ENCODE measurements at regions not wholly inside any gene's neighbourhood (a gene's known extent, or its start where the extent isn't known, plus 50 kb on each side); places are given as distances from the start of the nearest gene placed in this dataset.
"Not testable (repeated sequence)": the region's sequence is repeated elsewhere in the genome, so short reads cannot be mapped to it uniquely, and the experiment has no call there.

DNA sequence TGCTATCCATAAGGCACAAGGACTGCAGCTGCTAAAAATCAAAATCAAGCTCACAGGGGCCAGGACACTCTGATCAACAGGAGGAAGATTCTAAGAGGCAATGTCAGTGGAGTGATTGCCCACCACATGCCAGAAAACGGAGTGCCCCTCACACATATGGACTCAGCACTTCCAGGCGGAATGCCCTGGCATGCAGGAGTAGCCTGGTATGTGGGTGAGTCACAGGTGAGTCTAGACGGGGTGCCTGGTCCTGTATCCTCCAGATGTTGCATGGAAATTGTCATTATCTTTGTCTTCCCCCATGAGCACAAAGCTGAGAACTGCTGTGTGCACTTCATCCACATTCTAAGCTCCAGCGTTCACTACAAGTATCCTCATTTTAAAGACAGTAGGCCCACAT is 129.2 kb upstream of the FOXD4L5 start:
- TF ChIP-seq, protein P1, sequence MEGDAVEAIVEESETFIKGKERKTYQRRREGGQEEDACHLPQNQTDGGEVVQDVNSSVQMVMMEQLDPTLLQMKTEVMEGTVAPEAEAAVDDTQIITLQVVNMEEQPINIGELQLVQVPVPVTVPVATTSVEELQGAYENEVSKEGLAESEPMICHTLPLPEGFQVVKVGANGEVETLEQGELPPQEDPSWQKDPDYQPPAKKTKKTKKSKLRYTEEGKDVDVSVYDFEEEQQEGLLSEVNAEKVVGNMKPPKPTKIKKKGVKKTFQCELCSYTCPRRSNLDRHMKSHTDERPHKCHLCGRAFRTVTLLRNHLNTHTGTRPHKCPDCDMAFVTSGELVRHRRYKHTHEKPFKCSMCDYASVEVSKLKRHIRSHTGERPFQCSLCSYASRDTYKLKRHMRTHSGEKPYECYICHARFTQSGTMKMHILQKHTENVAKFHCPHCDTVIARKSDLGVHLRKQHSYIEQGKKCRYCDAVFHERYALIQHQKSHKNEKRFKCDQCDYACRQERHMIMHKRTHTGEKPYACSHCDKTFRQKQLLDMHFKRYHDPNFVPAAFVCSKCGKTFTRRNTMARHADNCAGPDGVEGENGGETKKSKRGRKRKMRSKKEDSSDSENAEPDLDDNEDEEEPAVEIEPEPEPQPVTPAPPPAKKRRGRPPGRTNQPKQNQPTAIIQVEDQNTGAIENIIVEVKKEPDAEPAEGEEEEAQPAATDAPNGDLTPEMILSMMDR (IDR thresholded peaks at IDR 0.05; ENCODE audit: low read depth, low read length): not testable (repeated sequence)
- not testable (repeated sequence) for TF ChIP-seq POLR2A (IDR thresholded peaks at IDR 0.05; ENCODE audit: extremely low read depth, insufficient read length)
- TF ChIP-seq, protein P2, sequence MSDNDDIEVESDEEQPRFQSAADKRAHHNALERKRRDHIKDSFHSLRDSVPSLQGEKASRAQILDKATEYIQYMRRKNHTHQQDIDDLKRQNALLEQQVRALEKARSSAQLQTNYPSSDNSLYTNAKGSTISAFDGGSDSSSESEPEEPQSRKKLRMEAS (IDR thresholded peaks at IDR 0.05; ENCODE audit: low read depth, low read length): not testable (repeated sequence)

Data from NB4 (cell line).